CD14-positive monocyte (primary cell): ENCODE measurements at regions not wholly inside any gene's neighbourhood (a gene's known extent, or its start where the extent isn't known, plus 50 kb on each side); places are given as distances from the start of the nearest gene placed in this dataset.

ENCODE experiments used
- DNase-seq, 3 donors: peaks; one replicate each; pipeline ENCODE4 v3.0.0-alpha.2; 2011 to 2022
- H2AFZ ChIP-seq: 2 replicates; pipeline ENCODE4 v1.6.0; 2012; ENCODE audit warnings: mild to moderate bottlenecking, low read depth, low read length, inconsistent platforms; ENCODE audit not compliant: insufficient read depth, poor library complexity, severe bottlenecking
- H3K27ac ChIP-seq, 2 donors: 1 replicate in 1 of 2; 2 replicates in 1 of 2; pipeline ENCODE4 v1.5.1; 2012 to 2013; ENCODE audit warnings: low read length in 2 of 2, control low read depth in 1 of 2, inconsistent platforms in 1 of 2, low read depth in 1 of 2, mild to moderate bottlenecking in 1 of 2
- H3K27me3 ChIP-seq, 2 donors: one replicate each; pipeline versions ENCODE4 v1.6.0 to v1.6.1; 2011 to 2013; ENCODE audit warnings: low read length in 2 of 2; ENCODE audit not compliant: control insufficient read depth in 2 of 2, insufficient read depth in 2 of 2
- H3K36me3 ChIP-seq, 2 donors: replicated peaks in 1 of 2; 1 replicate in 1 of 2; 2 replicates in 1 of 2; pipeline versions ENCODE4 v1.5.1 to v1.6.1; 2012 to 2013; ENCODE audit warnings: low read length in 2 of 2, control low read depth in 1 of 2, inconsistent platforms in 1 of 2, mild to moderate bottlenecking in 1 of 2; ENCODE audit not compliant: insufficient read depth in 2 of 2, control insufficient read depth in 1 of 2
- H3K4me1 ChIP-seq, 2 donors: 1 replicate in 1 of 2; 2 replicates in 1 of 2; pipeline versions ENCODE4 v1.5.1 to v1.6.1; 2012 to 2013; ENCODE audit warnings: low read length in 2 of 2, control low read depth in 1 of 2, inconsistent platforms in 1 of 2, mild to moderate bottlenecking in 1 of 2, moderate library complexity in 1 of 2; ENCODE audit not compliant: insufficient read depth in 2 of 2, control insufficient read depth in 1 of 2
- H3K4me2 ChIP-seq: replicated peaks from 2 replicates; pipeline ENCODE3; 2012; ENCODE audit warnings: low read length, moderate library complexity, mild to moderate bottlenecking; ENCODE audit not compliant: poor library complexity, severe bottlenecking; ENCODE audit errors: extremely low read depth
- H3K4me3 ChIP-seq, 3 experiments: fragments of 200-600 bp in 1 of 3; sonication (generic) in 1 of 3; replicated peaks in 1 of 3; 1 replicate in 2 of 3; 2 replicates in 1 of 3; pipeline ENCODE4 v1.5.1; 2011 to 2013; ENCODE audit warnings: low read length in 3 of 3, mild to moderate bottlenecking in 3 of 3, control low read depth in 2 of 3, low read depth in 2 of 3, inconsistent platforms in 1 of 3, moderate library complexity in 1 of 3
- H3K79me2 ChIP-seq: 2 replicates; pipeline ENCODE4 v1.6.0; 2012; ENCODE audit warnings: mild to moderate bottlenecking, control low read depth, inconsistent platforms, low read length, moderate library complexity; ENCODE audit not compliant: insufficient read depth
- H3K9ac ChIP-seq: 2 replicates; pipeline ENCODE4 v1.6.0; 2017; ENCODE audit warnings: low read length, mild to moderate bottlenecking; ENCODE audit not compliant: insufficient read depth, poor library complexity, severe bottlenecking
- H3K9me3 ChIP-seq, 2 donors: replicated peaks in 1 of 2; 1 replicate in 1 of 2; 2 replicates in 1 of 2; pipeline versions ENCODE4 v1.5.1 to v1.6.1; 2012 to 2013; ENCODE audit warnings: low read length in 2 of 2, control low read depth in 1 of 2; ENCODE audit not compliant: control insufficient read depth in 1 of 2, insufficient read depth in 1 of 2
- H4K20me1 ChIP-seq: 2 replicates; pipeline ENCODE4 v1.6.0; 2012; ENCODE audit warnings: mild to moderate bottlenecking, low read length, control low read depth, moderate library complexity; ENCODE audit not compliant: insufficient read depth
- H3K27ac Mint-ChIP-seq, 7 donors: one replicate each; pipeline ENCODE4 v1.8.0; 2020; ENCODE audit warnings: mild to moderate bottlenecking in 7 of 7, mixed read lengths in 7 of 7, moderate library complexity in 6 of 7, inconsistent platforms in 2 of 7
- H3K27me3 Mint-ChIP-seq, 3 donors: one replicate each; pipeline ENCODE4 v1.8.0; 2021 to 2022; ENCODE audit warnings: low read depth in 3 of 3, mild to moderate bottlenecking in 3 of 3, mixed read lengths in 3 of 3, moderate library complexity in 3 of 3, inconsistent platforms in 1 of 3
- H3K36me3 Mint-ChIP-seq, 2 donors: one replicate each; pipeline ENCODE4 v1.8.0; 2020; ENCODE audit warnings: mixed read lengths in 2 of 2, inconsistent platforms in 1 of 2, mild to moderate bottlenecking in 1 of 2
- H3K4me1 Mint-ChIP-seq: one replicate; pipeline ENCODE4 v1.8.0; 2020; ENCODE audit warnings: mild to moderate bottlenecking, mixed read lengths
- H3K4me3 Mint-ChIP-seq, 2 donors: one replicate each; pipeline ENCODE4 v1.8.0; 2020; ENCODE audit warnings: mild to moderate bottlenecking in 2 of 2, mixed read lengths in 2 of 2, moderate library complexity in 1 of 2
- H3K9me3 Mint-ChIP-seq, 7 donors: one replicate each; pipeline ENCODE4 v1.8.0; 2020 to 2022; ENCODE audit warnings: mixed read lengths in 7 of 7, mild to moderate bottlenecking in 6 of 7, moderate library complexity in 6 of 7, inconsistent platforms in 2 of 7
- CTCF ChIP-seq: fragments of 200-600 bp; IDR thresholded peaks from one replicate; pipeline ENCODE4 v1.8.0; 2022; ENCODE audit warnings: antibody characterized with exemption, mild to moderate bottlenecking
- WGBS: methylation state at CpG from one replicate; pipeline ENCODE4 v1.1.5; 2013; ENCODE audit warnings: missing lambda C conversion rate; ENCODE audit not compliant: insufficient coverage; 5-methylcytosine and 5-hydroxymethylcytosine counted together
- intact Hi-C, 2 donors: fragments of 100-400 bp; cut with micrococcal nuclease; formaldehyde crosslinking; loops; one replicate each; pipeline versions ENCODE4 v1.15.0 to v1.15.1; 2023

GRCh38 chr21:33136847-33137502 lies 67.0 kb downstream of the OLIG1 start:
- intact Hi-C loops, result no loop called here
- Histone ChIP-seq H3K27ac (no peak overlapping the region), H3K9me3 (no peaks in the 10 kb centered on the region), H3K27me3 (no peaks in the 10 kb centered on the region), H3K36me3 (no peaks in the 10 kb centered on the region), H3K9ac (no peak overlapping the region), H3K79me2 (no peaks in the 10 kb centered on the region), H3K4me2 (no peak overlapping the region), H3K4me1 (no peaks in the 10 kb centered on the region), H2AFZ (no peak overlapping the region), H4K20me1 (no peaks in the 10 kb centered on the region), H3K4me3 (no peak overlapping the region)
- H3K27ac Mint-ChIP-seq, result no peak overlapping the region
- WGBS, result no CpG with 5 or more reads among the region's 7 CpGs
- TF ChIP-seq CTCF, result no peak
- H3K27me3 Mint-ChIP-seq, result peaks cover 0 to 5% (median 4%) of the 10 kb centered on the region in 3 donors
- no peak overlapping the region for H3K4me3 Mint-ChIP-seq
- H3K36me3 Mint-ChIP-seq, result no peaks in the 10 kb centered on the region
- no peaks in the 10 kb centered on the region for H3K9me3 Mint-ChIP-seq
- no peaks in the 10 kb centered on the region for H3K4me1 Mint-ChIP-seq
- DNase-seq, result no peak

GRCh38 chr21:33139084-33139483 lies 69.1 kb downstream of the OLIG1 start:
- H3K9me3 Mint-ChIP-seq, result no peaks in the 10 kb centered on the region
- H3K36me3 ChIP-seq, result no peaks in the 10 kb centered on the region
- H3K9me3 ChIP-seq, result no peaks in the 10 kb centered on the region
- no peaks in the 10 kb centered on the region for H3K4me1 Mint-ChIP-seq
- DNase-seq, result no peak
- TF ChIP-seq CTCF, result no peak
- H3K27me3 Mint-ChIP-seq, result peaks cover 0 to 2% (median 1%) of the 10 kb centered on the region in 3 donors
- no peaks in the 10 kb centered on the region for H3K36me3 Mint-ChIP-seq
- no peaks in the 10 kb centered on the region for H3K79me2 ChIP-seq
- H3K4me3 ChIP-seq, result no peak overlapping the region
- no peaks in the 10 kb centered on the region for H3K4me1 ChIP-seq
- H2AFZ ChIP-seq, result no peak overlapping the region
- H3K27ac ChIP-seq, result no peak overlapping the region
- no peak overlapping the region for H3K4me3 Mint-ChIP-seq
- WGBS, result 97% methylated on average over 18 of the region's 18 CpGs
- intact Hi-C loops, result no loop called here
- no peak overlapping the region for H3K4me2 ChIP-seq
- H4K20me1 ChIP-seq, result no peaks in the 10 kb centered on the region
- no peaks in the 10 kb centered on the region for H3K27me3 ChIP-seq
- peak overlapping the region in 1 of 7 donors; percentile 13 for H3K27ac Mint-ChIP-seq
- no peak overlapping the region for H3K9ac ChIP-seq
